ENCODE measurements at regions not wholly inside any gene's neighbourhood (a gene's known extent, or its start where the extent isn't known, plus 50 kb on each side); places are given as distances from the start of the nearest gene placed in this dataset.
A peak's percentile ranks its signal among the peaks of the same experiment; 100 is the strongest.

DNA sequence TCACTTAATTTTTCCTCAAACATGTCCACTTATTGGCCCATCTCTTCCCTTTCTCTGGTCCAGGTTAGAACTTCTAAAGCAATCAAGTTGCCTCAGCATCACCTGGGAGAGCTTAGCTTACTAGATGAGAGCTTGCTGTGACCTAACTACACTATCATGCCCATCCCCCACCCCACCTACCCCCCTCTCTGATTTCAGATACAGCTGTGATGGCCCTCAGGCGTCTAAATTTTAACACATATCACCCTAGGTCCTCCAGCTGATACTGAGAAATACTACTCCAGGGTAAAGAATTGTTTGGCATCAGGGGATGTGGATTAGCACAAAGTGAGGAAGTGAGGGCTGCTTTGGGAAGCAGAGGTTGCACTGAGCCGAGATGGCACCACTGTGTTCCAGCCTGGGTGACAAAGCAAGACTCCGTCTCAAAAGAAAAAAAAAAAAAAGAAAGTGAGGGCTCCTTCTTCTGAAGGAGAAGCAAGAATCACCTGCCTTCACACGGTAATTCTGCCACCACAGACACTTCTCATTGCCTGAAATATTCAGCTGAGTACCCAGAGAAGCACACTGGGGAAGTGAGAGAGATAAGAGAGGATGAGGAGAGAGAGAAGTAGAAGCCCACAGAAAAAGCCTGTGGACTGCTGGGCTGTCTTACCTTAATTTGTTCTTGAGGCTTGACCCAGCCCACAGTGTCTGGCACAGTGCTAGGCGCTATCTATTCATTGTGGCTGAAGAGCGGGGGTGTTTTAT is 263.4 kb downstream of the ASXL3 start:
- intact Hi-C loops (cut with DNase I): no loop called here
- Histone ChIP-seq H3K27me3 (no peaks in the 10 kb centered on the region), H3K27ac (no peak overlapping the region), H3K4me1 (no peaks in the 10 kb centered on the region), H3K36me3 (no peaks in the 10 kb centered on the region), H3K9me3 (no peaks in the 10 kb centered on the region), H3K4me3 (no peak overlapping the region)
- DNase-seq (no peak), ATAC-seq (no peak)
- TF ChIP-seq, protein P1, sequence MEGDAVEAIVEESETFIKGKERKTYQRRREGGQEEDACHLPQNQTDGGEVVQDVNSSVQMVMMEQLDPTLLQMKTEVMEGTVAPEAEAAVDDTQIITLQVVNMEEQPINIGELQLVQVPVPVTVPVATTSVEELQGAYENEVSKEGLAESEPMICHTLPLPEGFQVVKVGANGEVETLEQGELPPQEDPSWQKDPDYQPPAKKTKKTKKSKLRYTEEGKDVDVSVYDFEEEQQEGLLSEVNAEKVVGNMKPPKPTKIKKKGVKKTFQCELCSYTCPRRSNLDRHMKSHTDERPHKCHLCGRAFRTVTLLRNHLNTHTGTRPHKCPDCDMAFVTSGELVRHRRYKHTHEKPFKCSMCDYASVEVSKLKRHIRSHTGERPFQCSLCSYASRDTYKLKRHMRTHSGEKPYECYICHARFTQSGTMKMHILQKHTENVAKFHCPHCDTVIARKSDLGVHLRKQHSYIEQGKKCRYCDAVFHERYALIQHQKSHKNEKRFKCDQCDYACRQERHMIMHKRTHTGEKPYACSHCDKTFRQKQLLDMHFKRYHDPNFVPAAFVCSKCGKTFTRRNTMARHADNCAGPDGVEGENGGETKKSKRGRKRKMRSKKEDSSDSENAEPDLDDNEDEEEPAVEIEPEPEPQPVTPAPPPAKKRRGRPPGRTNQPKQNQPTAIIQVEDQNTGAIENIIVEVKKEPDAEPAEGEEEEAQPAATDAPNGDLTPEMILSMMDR (IDR thresholded peaks at IDR 0.05): no peak

DNA sequence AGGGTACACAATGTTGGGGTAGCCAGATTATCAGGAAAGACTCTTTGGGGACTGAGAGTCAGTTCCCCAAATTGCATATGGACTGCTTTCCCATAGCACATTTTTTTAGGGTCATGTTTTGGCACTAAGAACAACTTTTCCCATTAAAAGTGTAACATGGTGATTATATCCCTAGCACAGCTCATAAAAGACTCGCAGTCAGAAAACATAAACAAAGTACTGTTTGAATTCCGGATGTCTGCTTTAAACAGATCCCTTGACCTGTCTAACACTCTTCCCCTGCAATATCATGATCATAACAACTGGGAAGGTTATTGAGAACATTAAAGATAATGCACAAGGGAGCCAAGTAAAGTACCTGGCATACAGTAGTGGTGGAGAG is 262.2 kb downstream of the ASXL3 start:
- H3K4me3 ChIP-seq: no peak overlapping the region
- H3K36me3 ChIP-seq: no peaks in the 10 kb centered on the region
- intact Hi-C loops (cut with DNase I): no loop called here
- H3K27me3 ChIP-seq: no peaks in the 10 kb centered on the region
- no peak for DNase-seq
- no peaks in the 10 kb centered on the region for H3K9me3 ChIP-seq
- ATAC-seq: no peak
- no peaks in the 10 kb centered on the region for H3K4me1 ChIP-seq
- TF ChIP-seq, protein P1 (IDR thresholded peaks at IDR 0.05): no peak
- no peak overlapping the region for H3K27ac ChIP-seq

DNA sequence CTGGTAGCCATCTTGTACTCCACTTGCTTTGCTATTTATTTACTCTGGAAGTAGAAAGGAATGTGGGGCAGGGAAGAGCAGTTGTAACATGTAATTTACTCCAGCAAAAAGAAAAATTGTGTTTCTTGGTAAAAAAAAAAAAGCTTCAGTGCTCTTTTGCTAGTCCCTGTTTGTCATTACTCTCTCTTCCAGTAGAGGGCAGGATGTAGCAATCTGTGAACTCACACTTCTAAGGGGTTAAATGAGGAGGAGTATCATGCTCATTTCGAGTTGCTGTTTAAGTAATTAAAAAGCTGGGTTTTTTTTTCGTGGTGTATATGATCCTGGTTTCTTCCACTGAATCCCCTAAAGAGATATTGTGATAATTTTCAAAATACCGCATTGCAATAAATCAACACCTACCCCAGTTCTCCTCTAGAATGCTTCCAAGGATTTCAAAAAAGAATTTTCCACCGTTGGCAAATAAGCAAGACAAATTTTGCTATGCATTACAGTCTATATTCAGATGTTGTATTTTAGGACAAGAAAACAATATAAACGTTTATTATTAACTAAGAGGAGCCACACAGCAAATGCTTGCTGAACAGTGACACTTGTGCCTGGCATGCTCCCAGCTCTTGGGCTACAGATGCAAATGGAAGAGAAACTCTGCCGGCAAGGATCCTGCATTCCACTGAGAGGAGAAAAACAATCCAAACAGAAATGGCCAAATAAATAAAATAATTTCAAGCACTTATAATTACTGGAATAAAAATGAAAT is 261.6 kb downstream of the ASXL3 start:
- peak; percentile 64 for ATAC-seq
- intact Hi-C loops (cut with DNase I): no loop called here
- Histone ChIP-seq H3K27ac (no peak overlapping the region), H3K4me1 (no peaks in the 10 kb centered on the region), H3K4me3 (no peak overlapping the region), H3K27me3 (no peaks in the 10 kb centered on the region), H3K9me3 (no peaks in the 10 kb centered on the region), H3K36me3 (no peaks in the 10 kb centered on the region)
- TF ChIP-seq, protein P1 (IDR thresholded peaks at IDR 0.05): peak; percentile 61
- DNase-seq: no peak

DNA sequence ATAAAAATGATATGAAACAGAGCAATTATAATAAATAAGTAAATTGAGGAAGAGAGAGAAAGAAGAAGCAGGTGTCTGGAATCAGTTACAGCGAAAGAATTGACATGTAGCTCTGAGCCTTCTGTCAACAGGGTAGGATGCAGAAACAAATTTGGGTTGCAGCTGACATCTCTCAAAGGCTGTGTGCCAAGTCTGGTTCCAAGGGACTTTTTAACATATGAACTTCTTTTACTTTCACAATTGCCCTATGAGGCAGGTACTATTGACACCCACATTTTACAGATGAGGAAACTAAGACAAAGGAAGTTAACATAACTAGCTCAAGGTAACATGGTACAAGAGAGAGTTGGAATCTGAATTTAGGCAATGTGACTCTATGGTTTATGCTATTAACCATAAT is 260.0 kb downstream of the ASXL3 start:
- Histone ChIP-seq H3K9me3 (no peaks in the 10 kb centered on the region), H3K27ac (no peak overlapping the region), H3K4me3 (no peak overlapping the region), H3K36me3 (no peaks in the 10 kb centered on the region), H3K27me3 (no peaks in the 10 kb centered on the region), H3K4me1 (no peaks in the 10 kb centered on the region)
- ATAC-seq: no peak
- intact Hi-C loops (cut with DNase I): no loop called here
- no peak for DNase-seq
- TF ChIP-seq, protein P1 (IDR thresholded peaks at IDR 0.05): no peak

DNA sequence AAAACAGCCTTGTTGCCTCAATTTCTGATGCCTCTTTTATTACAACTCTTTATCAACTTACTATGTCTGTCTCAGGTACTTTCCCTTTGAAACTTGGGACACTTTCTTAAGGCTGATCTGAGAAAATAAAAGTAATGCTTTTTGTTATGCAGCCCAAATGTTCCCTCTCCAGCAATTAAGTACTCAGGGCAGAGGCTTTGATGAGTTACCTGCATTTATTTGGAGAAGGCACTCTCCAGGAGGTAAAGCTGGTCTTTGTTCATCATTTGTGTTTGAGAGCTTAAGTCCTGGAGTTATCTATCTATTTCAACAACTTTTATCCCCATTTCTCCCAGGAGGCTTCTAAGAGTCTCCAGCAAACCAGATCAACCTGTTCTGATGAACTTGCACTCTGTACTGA is 259.2 kb downstream of the ASXL3 start:
- Histone ChIP-seq H3K36me3 (no peaks in the 10 kb centered on the region), H3K27ac (no peak overlapping the region), H3K27me3 (no peaks in the 10 kb centered on the region), H3K4me1 (no peaks in the 10 kb centered on the region), H3K4me3 (no peak overlapping the region), H3K9me3 (no peaks in the 10 kb centered on the region)
- ATAC-seq (no peak), DNase-seq (no peak)
- TF ChIP-seq, protein P1 (IDR thresholded peaks at IDR 0.05): no peak
- intact Hi-C loops (cut with DNase I): no loop called here
